GM18520 (cell line): ENCODE measurements at regions not wholly inside any gene's neighbourhood (a gene's known extent, or its start where the extent isn't known, plus 50 kb on each side); places are given as distances from the start of the nearest gene placed in this dataset.

Experiments
- ATAC-seq: cut with Tn5 transposase; IDR thresholded peaks from one replicate; pipeline ENCODE4 v1.9.1; 2021; ENCODE audit not compliant: unreplicated experiment

GRCh38 chr1:234975941-234976860 is 152.4 kb downstream of the TOMM20 start:
- ATAC-seq = no peak

- no peak for ATAC-seq
Measured at GRCh38 chr1:234975122-234975940, 153.3 kb downstream of the TOMM20 start.

GRCh38 chr1:234973426-234974250 is 155.0 kb downstream of the TOMM20 start:
- no peak for ATAC-seq

GRCh38 chr1:234972411-234973191 is 156.0 kb downstream of the TOMM20 start:
- ATAC-seq = no peak

- no peak for ATAC-seq
Measured at GRCh38 chr1:234971586-234972297, 156.9 kb downstream of the TOMM20 start.

GRCh38 chr1:234970731-234971476 is 157.7 kb downstream of the TOMM20 start:
- ATAC-seq = no peak

GRCh38 chr1:234970401-234970730 is 158.3 kb downstream of the TOMM20 start:
- no peak for ATAC-seq

GRCh38 chr1:234969581-234970400 is 158.8 kb downstream of the TOMM20 start:
- ATAC-seq = no peak

GRCh38 chr1:234969011-234969441 is 159.6 kb downstream of the TOMM20 start:
- ATAC-seq = no peak

GRCh38 chr1:234968451-234968850 is 160.2 kb downstream of the TOMM20 start:
- no peak for ATAC-seq

GRCh38 chr1:234967121-234967520 is 161.5 kb downstream of the TOMM20 start:
- ATAC-seq = no peak

GRCh38 chr1:234965111-234965510 is 163.5 kb downstream of the TOMM20 start:
- ATAC-seq = no peak

GRCh38 chr1:234963904-234964702 is 164.5 kb downstream of the TOMM20 start:
- no peak for ATAC-seq

- ATAC-seq = peak; percentile 92
Measured at GRCh38 chr1:234963180-234963903, 165.3 kb downstream of the TOMM20 start.

GRCh38 chr1:234962340-234962989 is 166.2 kb downstream of the TOMM20 start:
- ATAC-seq = no peak
